Breast epithelium (tissue), 3 donors: ENCODE measurements at regions not wholly inside any gene's neighbourhood (a gene's known extent, or its start where the extent isn't known, plus 50 kb on each side); places are given as distances from the start of the nearest gene placed in this dataset.

Experiments
- CTCF ChIP-seq, 3 donors: fragments of 450-650 bp; IDR thresholded peaks; one replicate each; pipeline ENCODE4 v1.5.1; 2016 to 2017; ENCODE audit warnings: antibody characterized with exemption in 3 of 3, mild to moderate bottlenecking in 3 of 3, moderate library complexity in 3 of 3
- POLR2AphosphoS5 ChIP-seq, 3 donors: sonication (generic); formaldehyde crosslinking; IDR thresholded peaks; one replicate each; pipeline ENCODE4 v1.6.1; 2017; ENCODE audit warnings: antibody characterized with exemption in 3 of 3

GRCh38 chr3:39671600-39671999 lies 137.8 kb upstream of the MYRIP start:
- TF ChIP-seq CTCF (IDR thresholded peaks at IDR 0.05): no peak
- no peak for TF ChIP-seq POLR2AphosphoS5 (IDR thresholded peaks at IDR 0.05)
